WTC11 (cell line): ENCODE measurements at regions not wholly inside any gene's neighbourhood (a gene's known extent, or its start where the extent isn't known, plus 50 kb on each side); places are given as distances from the start of the nearest gene placed in this dataset.

Experiments used
- ATAC-seq: fragments of 200-7000 bp; cut with Tn5 transposase; 2 replicates; pipeline ENCODE4 v1.10.0; 2021; ENCODE audit warnings: mild to moderate bottlenecking, moderate library complexity
- CTCF ChIA-PET: fragments of 300-600 bp; sonication (Branson Sonifier 250); formaldehyde crosslinking; loops from one replicate; lab custom pipeline; 2021; ENCODE audit warnings: antibody characterized with exemption; lab: Charles Lee
- POLR2A ChIA-PET: fragments of 350-600 bp; sonication (Branson Sonifier 250); formaldehyde crosslinking; loops from one replicate; lab custom pipeline; 2021; ENCODE audit warnings: antibody characterized with exemption; lab: Charles Lee
- DNase-seq: peaks from one replicate; pipeline ENCODE4 v3.0.0; 2021; ENCODE audit warnings: low spot score
- H3K27ac Mint-ChIP-seq: 2 replicates; pipeline ENCODE4 v1.8.0; 2021; ENCODE audit warnings: mixed read lengths
- H3K27me3 Mint-ChIP-seq: 2 replicates; pipeline ENCODE4 v1.8.0; 2021; ENCODE audit warnings: low read depth, mild to moderate bottlenecking, moderate library complexity, mixed read lengths
- H3K36me3 Mint-ChIP-seq: 2 replicates; pipeline ENCODE4 v1.8.0; 2021; ENCODE audit warnings: mixed read lengths
- H3K4me1 Mint-ChIP-seq: 2 replicates; pipeline ENCODE4 v1.8.0; 2022; ENCODE audit warnings: mixed read lengths
- H3K4me3 Mint-ChIP-seq: 2 replicates; pipeline ENCODE4 v1.8.0; 2021; ENCODE audit warnings: mild to moderate bottlenecking, moderate library complexity, mixed read lengths
- H3K9me3 Mint-ChIP-seq: 2 replicates; pipeline ENCODE4 v1.8.0; 2021; ENCODE audit warnings: mixed read lengths
- FOXK1 ChIP-seq: sonication (generic); formaldehyde crosslinking; IDR thresholded peaks from 2 replicates; pipeline ENCODE4 v1.8.0; 2022; ENCODE audit warnings: mild to moderate bottlenecking, moderate library complexity, missing genetic modification reagents
- GABPB1 ChIP-seq: sonication (generic); formaldehyde crosslinking; IDR thresholded peaks from 2 replicates; pipeline ENCODE4 v1.8.1; 2023; ENCODE audit warnings: mild to moderate bottlenecking, missing genetic modification reagents
- IRF2 ChIP-seq: sonication (generic); formaldehyde crosslinking; IDR thresholded peaks from 2 replicates; pipeline ENCODE4 v1.8.0; 2022; ENCODE audit warnings: low read depth, missing genetic modification reagents, borderline replicate concordance
- NR2C2 ChIP-seq: sonication (generic); formaldehyde crosslinking; IDR thresholded peaks from 2 replicates; pipeline ENCODE4 v1.8.0; 2022; ENCODE audit warnings: mild to moderate bottlenecking, missing genetic modification reagents
- RORB ChIP-seq: fragments of 250-450 bp; sonication (Bioruptor Pico); IDR thresholded peaks from 2 replicates; pipeline ENCODE4 v1.9.0; 2021; ENCODE audit warnings: mild to moderate bottlenecking
- SMAD4 ChIP-seq: sonication (generic); formaldehyde crosslinking; IDR thresholded peaks from 2 replicates; pipeline ENCODE4 v1.8.0; 2022; ENCODE audit warnings: mild to moderate bottlenecking, missing genetic modification reagents
- TEAD1 ChIP-seq: sonication (generic); formaldehyde crosslinking; IDR thresholded peaks from 2 replicates; pipeline ENCODE4 v1.8.0; 2022; ENCODE audit warnings: mild to moderate bottlenecking, missing genetic modification reagents
- ZNF138 ChIP-seq: sonication (generic); formaldehyde crosslinking; conservative IDR thresholded peaks from 2 replicates; pipeline ENCODE4 v1.8.1; 2022; ENCODE audit warnings: mild to moderate bottlenecking, moderate library complexity, missing genetic modification reagents
- ZNF219 ChIP-seq: sonication (generic); formaldehyde crosslinking; IDR thresholded peaks from 2 replicates; pipeline ENCODE4 v1.8.0; 2023; ENCODE audit warnings: missing genetic modification reagents, mild to moderate bottlenecking, borderline replicate concordance
- ZNF317 ChIP-seq: sonication (generic); formaldehyde crosslinking; IDR thresholded peaks from 2 replicates; pipeline ENCODE4 v1.8.1; 2023; ENCODE audit warnings: low read depth, mild to moderate bottlenecking, moderate library complexity, missing genetic modification reagents, borderline replicate concordance
- TF ChIP-seq, protein P1 (sequence below): sonication (generic); formaldehyde crosslinking; IDR thresholded peaks from 2 replicates; pipeline ENCODE4 v1.8.1; 2023; ENCODE audit warnings: mild to moderate bottlenecking, missing genetic modification reagents, moderate library complexity
- TF ChIP-seq, protein P2 (sequence below): fragments of 250-450 bp; sonication (Bioruptor Pico); IDR thresholded peaks from 2 replicates; pipeline ENCODE4 v1.9.0; 2021; ENCODE audit warnings: mild to moderate bottlenecking, borderline replicate concordance
- TF ChIP-seq, protein P3 (sequence below): sonication (generic); formaldehyde crosslinking; IDR thresholded peaks from 2 replicates; pipeline ENCODE4 v1.8.1; 2022; ENCODE audit warnings: missing genetic modification reagents, borderline replicate concordance
- TF ChIP-seq, protein P4 (sequence below): sonication (generic); formaldehyde crosslinking; IDR thresholded peaks from 2 replicates; pipeline ENCODE4 v1.8.1; 2022; ENCODE audit warnings: mild to moderate bottlenecking, missing genetic modification reagents, moderate library complexity, borderline replicate concordance

DNA sequence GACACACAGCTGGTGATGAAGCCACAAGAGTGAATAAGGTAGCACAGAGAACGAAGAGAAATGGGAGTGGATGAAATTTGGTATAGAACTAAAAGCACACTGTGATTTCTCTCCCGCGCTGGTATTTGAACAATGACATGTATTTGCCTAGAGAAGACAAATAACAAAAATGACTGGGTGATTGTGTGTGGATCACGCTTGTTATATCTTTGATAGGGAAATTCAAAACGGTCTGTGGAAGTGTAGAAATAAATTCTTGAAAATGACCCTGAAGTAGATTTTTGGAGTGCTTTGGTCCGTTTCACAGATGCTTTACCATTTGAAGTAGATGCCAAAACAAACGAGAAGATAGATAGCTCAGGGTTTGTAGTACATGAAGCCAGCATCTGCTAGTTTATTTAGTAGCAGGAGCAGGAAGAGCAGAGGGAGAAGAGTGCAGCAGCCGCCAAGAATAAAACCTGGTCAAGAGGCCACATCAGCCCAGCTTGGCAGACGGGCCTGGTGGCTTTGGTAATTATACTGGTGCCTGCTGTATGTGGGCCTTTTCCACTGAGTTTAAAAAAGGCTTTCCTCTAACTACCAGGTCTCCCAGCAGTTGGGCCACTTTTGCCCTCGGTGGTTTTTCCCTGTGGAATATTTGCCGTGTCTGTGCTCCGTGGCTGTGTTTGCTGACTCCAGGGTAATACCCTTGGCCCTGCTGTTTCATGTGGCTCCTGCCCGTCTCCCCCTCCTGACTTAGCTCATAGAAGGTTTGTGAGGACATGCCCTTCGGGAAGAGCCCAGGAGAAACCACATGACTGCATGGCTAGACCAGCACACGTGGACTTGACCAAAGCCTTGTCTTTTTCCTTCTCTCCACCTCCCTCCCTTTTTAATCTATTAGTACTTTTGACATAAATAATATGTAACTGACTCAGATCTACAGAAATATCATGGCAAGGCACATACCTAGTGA lies 294.0 kb downstream of the SOX4 start (continued):
- TF ChIP-seq ZNF317 (CRISPR knock-in tag), result no peak
- no peak for TF ChIP-seq TEAD1
- TF ChIP-seq NR2C2 (CRISPR knock-in tag), result no peak
- no peak for TF ChIP-seq ZNF138 (CRISPR knock-in tag)
- TF ChIP-seq GABPB1, result no peak
- TF ChIP-seq SMAD4 (CRISPR knock-in tag), result no peak
- TF ChIP-seq, protein P1, sequence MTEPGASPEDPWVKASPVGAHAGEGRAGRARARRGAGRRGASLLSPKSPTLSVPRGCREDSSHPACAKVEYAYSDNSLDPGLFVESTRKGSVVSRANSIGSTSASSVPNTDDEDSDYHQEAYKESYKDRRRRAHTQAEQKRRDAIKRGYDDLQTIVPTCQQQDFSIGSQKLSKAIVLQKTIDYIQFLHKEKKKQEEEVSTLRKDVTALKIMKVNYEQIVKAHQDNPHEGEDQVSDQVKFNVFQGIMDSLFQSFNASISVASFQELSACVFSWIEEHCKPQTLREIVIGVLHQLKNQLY, result no peak
- no peak for TF ChIP-seq FOXK1 (CRISPR knock-in tag)
- TF ChIP-seq, all 79 proteins: peak for 0

DNA sequence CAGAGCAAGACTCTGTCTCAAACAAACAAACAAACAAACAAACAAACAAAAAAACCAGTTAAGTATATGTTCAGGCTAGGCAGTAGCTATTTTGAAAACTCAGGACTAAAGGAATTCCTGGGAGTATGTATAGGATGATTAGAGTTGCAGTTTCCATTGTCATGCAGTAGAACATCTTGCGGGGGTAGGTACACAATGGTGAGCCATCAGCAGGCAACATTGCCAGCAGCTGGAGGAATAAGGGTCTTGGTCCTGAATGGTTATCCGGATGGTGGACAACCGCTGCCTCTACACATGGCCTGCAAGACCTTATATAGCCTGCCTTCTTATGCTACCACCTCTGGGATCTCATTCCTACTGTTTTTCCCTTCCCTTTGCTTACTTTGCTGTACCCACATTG lies 297.5 kb downstream of the SOX4 start:
- TF ChIP-seq RORB (CRISPR knock-in tag), result no peak
- TF ChIP-seq, protein P2, sequence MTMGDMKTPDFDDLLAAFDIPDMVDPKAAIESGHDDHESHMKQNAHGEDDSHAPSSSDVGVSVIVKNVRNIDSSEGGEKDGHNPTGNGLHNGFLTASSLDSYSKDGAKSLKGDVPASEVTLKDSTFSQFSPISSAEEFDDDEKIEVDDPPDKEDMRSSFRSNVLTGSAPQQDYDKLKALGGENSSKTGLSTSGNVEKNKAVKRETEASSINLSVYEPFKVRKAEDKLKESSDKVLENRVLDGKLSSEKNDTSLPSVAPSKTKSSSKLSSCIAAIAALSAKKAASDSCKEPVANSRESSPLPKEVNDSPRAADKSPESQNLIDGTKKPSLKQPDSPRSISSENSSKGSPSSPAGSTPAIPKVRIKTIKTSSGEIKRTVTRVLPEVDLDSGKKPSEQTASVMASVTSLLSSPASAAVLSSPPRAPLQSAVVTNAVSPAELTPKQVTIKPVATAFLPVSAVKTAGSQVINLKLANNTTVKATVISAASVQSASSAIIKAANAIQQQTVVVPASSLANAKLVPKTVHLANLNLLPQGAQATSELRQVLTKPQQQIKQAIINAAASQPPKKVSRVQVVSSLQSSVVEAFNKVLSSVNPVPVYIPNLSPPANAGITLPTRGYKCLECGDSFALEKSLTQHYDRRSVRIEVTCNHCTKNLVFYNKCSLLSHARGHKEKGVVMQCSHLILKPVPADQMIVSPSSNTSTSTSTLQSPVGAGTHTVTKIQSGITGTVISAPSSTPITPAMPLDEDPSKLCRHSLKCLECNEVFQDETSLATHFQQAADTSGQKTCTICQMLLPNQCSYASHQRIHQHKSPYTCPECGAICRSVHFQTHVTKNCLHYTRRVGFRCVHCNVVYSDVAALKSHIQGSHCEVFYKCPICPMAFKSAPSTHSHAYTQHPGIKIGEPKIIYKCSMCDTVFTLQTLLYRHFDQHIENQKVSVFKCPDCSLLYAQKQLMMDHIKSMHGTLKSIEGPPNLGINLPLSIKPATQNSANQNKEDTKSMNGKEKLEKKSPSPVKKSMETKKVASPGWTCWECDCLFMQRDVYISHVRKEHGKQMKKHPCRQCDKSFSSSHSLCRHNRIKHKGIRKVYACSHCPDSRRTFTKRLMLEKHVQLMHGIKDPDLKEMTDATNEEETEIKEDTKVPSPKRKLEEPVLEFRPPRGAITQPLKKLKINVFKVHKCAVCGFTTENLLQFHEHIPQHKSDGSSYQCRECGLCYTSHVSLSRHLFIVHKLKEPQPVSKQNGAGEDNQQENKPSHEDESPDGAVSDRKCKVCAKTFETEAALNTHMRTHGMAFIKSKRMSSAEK (CRISPR knock-in tag), result peak; percentile 73; the same call in 1 of the 2 replicates
- TF ChIP-seq, all 79 proteins: peak for 1
- DNase-seq, result no peak
- Mint-ChIP-seq H3K36me3 (peaks cover 7% of the 10 kb centered on the region), H3K9me3 (peaks cover 3% of the 10 kb centered on the region; the same call in 1 of the 2 replicates), H3K27me3 (no peaks in the 10 kb centered on the region), H3K27ac (peak overlapping the region; percentile 61; the same call in 1 of the 2 replicates), H3K4me1 (peaks cover 26% of the 10 kb centered on the region), H3K4me3 (no peak overlapping the region)
- ChIA-PET POLR2A (no interaction called here), CTCF (no interaction called here)
- ATAC-seq, result peak; percentile 89

DNA sequence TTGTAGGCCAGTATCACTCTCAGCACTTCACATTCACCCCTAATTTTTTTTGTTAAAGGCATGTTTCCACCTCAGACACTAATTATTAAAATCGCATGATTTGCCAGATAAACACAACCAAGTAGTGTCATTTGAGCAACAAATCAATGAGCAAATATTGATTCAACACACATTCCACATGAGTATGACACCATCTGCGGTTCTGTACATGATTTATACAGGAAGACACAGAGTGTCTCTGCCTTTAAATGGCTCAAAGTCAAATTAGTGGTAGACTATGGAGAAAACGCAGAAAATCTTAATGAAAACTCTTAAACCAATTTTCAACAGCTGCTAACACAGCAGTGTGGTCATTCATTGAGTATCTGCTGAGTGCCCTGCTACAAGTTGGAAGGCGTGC lies 300.2 kb downstream of the SOX4 start:
- ATAC-seq (no peak), DNase-seq (no peak)
- Mint-ChIP-seq H3K4me3 (no peak overlapping the region), H3K9me3 (peaks cover 3% of the 10 kb centered on the region; the same call in 1 of the 2 replicates), H3K36me3 (peaks cover 7% of the 10 kb centered on the region), H3K27me3 (no peaks in the 10 kb centered on the region), H3K27ac (peak overlapping the region; percentile 26; the same call in 1 of the 2 replicates), H3K4me1 (peaks cover 26% of the 10 kb centered on the region)
- TF ChIP-seq IRF2 (CRISPR knock-in tag), result no peak
- TF ChIP-seq, protein P3, sequence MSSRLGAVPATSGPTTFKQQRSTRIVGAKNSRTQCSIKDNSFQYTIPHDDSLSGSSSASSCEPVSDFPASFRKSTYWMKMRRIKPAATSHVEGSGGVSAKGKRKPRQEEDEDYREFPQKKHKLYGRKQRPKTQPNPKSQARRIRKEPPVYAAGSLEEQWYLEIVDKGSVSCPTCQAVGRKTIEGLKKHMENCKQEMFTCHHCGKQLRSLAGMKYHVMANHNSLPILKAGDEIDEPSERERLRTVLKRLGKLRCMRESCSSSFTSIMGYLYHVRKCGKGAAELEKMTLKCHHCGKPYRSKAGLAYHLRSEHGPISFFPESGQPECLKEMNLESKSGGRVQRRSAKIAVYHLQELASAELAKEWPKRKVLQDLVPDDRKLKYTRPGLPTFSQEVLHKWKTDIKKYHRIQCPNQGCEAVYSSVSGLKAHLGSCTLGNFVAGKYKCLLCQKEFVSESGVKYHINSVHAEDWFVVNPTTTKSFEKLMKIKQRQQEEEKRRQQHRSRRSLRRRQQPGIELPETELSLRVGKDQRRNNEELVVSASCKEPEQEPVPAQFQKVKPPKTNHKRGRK (CRISPR knock-in tag), result no peak
- TF ChIP-seq, protein P4, sequence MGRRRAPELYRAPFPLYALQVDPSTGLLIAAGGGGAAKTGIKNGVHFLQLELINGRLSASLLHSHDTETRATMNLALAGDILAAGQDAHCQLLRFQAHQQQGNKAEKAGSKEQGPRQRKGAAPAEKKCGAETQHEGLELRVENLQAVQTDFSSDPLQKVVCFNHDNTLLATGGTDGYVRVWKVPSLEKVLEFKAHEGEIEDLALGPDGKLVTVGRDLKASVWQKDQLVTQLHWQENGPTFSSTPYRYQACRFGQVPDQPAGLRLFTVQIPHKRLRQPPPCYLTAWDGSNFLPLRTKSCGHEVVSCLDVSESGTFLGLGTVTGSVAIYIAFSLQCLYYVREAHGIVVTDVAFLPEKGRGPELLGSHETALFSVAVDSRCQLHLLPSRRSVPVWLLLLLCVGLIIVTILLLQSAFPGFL (CRISPR knock-in tag), result no peak
- no peak for TF ChIP-seq ZNF219 (CRISPR knock-in tag)
- CTCF ChIA-PET, result no interaction called here
- POLR2A ChIA-PET, result interaction anchor here (1.0 kb wide), 1 partner anchor 46 kb away, joined by 3 read pairs; no protein-coding TSS in a partner anchor
